ENCODE measurements at regions not wholly inside any gene's neighbourhood (a gene's known extent, or its start where the extent isn't known, plus 50 kb on each side); places are given as distances from the start of the nearest gene placed in this dataset.

- TF ChIP-seq POLR2A (IDR thresholded peaks at IDR 0.05; ENCODE audit: low read length) (no peak), GATA1 (IDR thresholded peaks at IDR 0.05; ENCODE audit: low read depth, low read length) (no peak)
Measured at GRCh38 chr20:40168981-40169620, 519.9 kb downstream of the MAFB start.
